ENCODE measurements at regions not wholly inside any gene's neighbourhood (a gene's known extent, or its start where the extent isn't known, plus 50 kb on each side); places are given as distances from the start of the nearest gene placed in this dataset.

DNA sequence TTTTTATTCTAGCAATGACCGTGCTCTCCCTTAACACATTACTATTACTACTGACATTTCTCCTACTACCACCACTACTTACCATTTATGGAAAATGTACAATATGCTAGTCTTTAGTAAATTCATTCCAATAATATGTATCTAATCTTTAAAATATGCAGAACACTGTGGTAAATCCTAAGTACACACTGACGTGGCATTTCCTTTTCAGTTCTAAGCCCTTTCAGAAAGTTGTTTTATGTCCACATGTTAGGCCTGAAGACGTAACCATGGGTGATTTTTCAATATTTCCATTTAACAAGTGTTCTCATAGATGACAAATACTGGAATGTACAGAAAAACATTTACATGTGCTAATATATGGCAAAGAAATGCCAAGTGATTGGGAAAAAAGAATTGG lies 268.6 kb upstream of the SLIT2 start:
- ATAC-seq (no peak), FAIRE-seq (no peak), DNase-seq (no peak)
- no peaks in the 10 kb centered on the region for H3K27me3 ChIP-seq
- H3K36me3 ChIP-seq = no peaks in the 10 kb centered on the region
- no peak overlapping the region for H3K27ac ChIP-seq
- TF ChIP-seq, protein P1, sequence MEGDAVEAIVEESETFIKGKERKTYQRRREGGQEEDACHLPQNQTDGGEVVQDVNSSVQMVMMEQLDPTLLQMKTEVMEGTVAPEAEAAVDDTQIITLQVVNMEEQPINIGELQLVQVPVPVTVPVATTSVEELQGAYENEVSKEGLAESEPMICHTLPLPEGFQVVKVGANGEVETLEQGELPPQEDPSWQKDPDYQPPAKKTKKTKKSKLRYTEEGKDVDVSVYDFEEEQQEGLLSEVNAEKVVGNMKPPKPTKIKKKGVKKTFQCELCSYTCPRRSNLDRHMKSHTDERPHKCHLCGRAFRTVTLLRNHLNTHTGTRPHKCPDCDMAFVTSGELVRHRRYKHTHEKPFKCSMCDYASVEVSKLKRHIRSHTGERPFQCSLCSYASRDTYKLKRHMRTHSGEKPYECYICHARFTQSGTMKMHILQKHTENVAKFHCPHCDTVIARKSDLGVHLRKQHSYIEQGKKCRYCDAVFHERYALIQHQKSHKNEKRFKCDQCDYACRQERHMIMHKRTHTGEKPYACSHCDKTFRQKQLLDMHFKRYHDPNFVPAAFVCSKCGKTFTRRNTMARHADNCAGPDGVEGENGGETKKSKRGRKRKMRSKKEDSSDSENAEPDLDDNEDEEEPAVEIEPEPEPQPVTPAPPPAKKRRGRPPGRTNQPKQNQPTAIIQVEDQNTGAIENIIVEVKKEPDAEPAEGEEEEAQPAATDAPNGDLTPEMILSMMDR (IDR thresholded peaks at IDR 0.05) = no peak
- no peaks in the 10 kb centered on the region for H3K4me1 ChIP-seq
- no peaks in the 10 kb centered on the region for H3K9me3 ChIP-seq
- WGBS, 2 donors = 67 to 72% methylated on average over 3 of the region's 3 CpGs
- intact Hi-C loops (cut with DNase I) = no loop called here
- no peak overlapping the region for H3K4me3 ChIP-seq

GRCh38 chr4:19982556-19982955 lies 269.1 kb upstream of the SLIT2 start:
- no peaks in the 10 kb centered on the region for H3K4me1 ChIP-seq
- ATAC-seq = no peak
- no peak overlapping the region for H3K4me3 ChIP-seq
- H3K27me3 ChIP-seq = no peaks in the 10 kb centered on the region
- H3K9me3 ChIP-seq = no peaks in the 10 kb centered on the region
- intact Hi-C loops (cut with DNase I) = no loop called here
- WGBS, 2 donors = 52 to 64% methylated on average over 3 of the region's 3 CpGs
- no peak for FAIRE-seq
- no peak for DNase-seq
- TF ChIP-seq, protein P1 (IDR thresholded peaks at IDR 0.05) = no peak
- no peak overlapping the region for H3K27ac ChIP-seq
- no peaks in the 10 kb centered on the region for H3K36me3 ChIP-seq

DNA sequence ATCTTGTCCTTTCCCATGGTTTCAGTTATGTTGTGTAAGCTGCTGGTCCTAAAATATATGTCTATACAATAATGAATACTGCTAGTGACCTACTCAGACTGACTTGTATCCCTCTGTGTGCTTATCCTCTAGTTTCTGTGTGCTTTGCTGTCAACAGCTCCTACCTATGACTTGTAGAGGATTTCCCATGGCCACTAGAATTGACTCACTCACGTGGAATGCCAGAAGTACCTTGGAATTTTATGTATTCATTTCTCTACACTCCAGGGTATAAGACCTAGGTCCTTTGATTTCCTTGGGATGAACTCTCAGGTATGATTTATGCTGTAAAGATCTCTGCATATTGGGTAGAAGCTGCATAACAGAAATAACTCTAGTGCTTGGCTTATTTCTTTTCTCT lies 279.9 kb upstream of the SLIT2 start:
- no peaks in the 10 kb centered on the region for H3K4me1 ChIP-seq
- no peak overlapping the region for H3K4me3 ChIP-seq
- H3K9me3 ChIP-seq = no peaks in the 10 kb centered on the region
- no peaks in the 10 kb centered on the region for H3K27me3 ChIP-seq
- intact Hi-C loops (cut with DNase I) = no loop called here
- DNase-seq = no peak
- no peak for FAIRE-seq
- H3K27ac ChIP-seq = no peak overlapping the region
- no peak for ATAC-seq
- TF ChIP-seq, protein P1 (IDR thresholded peaks at IDR 0.05) = no peak
- H3K36me3 ChIP-seq = no peaks in the 10 kb centered on the region
- WGBS, 2 donors = 50 to 69% methylated on average over 1 of the region's 1 CpG

DNA sequence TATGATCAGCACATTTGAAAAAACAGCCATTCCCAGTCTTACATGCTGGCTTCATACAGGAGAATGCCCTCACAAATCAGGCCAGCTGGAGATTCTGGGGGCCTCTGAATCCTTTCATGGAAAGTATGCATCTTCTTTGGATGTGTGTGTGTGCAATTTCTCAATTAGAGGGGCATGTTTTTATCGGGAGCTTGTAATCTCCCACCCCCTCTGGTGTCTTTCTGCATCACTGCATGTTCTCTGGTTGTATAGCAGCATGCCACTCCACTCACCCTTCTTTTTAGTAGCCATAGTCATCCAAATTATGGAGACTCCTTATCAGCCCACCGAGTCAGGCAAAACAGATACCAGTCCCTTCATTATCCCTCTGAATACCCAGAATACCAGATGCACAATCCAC lies 282.2 kb upstream of the SLIT2 start:
- TF ChIP-seq, protein P1 (IDR thresholded peaks at IDR 0.05) = no peak
- H3K4me1 ChIP-seq = no peaks in the 10 kb centered on the region
- H3K9me3 ChIP-seq = no peaks in the 10 kb centered on the region
- no peak for FAIRE-seq
- intact Hi-C loops (cut with DNase I) = no loop called here
- H3K27ac ChIP-seq = no peak overlapping the region
- DNase-seq = no peak
- ATAC-seq = no peak
- H3K27me3 ChIP-seq = no peaks in the 10 kb centered on the region
- no peak overlapping the region for H3K4me3 ChIP-seq
- 49 to 60% methylated on average over 2 of the region's 2 CpGs for WGBS, 2 donors
- H3K36me3 ChIP-seq = no peaks in the 10 kb centered on the region

DNA sequence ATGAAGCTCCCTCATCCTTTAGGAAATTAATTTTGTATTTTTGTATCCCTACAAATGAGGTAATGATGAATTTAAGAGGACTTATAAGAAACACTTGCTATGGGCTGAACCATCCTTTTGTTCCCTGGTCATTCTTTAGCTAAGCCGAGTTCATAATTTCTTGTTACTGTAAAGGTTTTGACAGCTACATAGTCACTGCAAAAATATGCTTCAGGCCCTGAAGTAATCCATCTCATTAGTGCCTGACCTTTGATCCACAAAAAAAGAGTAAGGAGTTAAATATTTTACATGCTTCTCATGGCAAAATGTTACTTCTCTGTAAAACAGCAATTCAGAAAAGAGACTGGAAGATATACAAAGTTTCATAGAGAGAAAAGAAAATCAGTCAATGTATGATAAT lies 290.6 kb upstream of the SLIT2 start:
- no peaks in the 10 kb centered on the region for H3K36me3 ChIP-seq
- TF ChIP-seq, protein P1 (IDR thresholded peaks at IDR 0.05) = no peak
- H3K4me1 ChIP-seq = no peaks in the 10 kb centered on the region
- H3K9me3 ChIP-seq = no peaks in the 10 kb centered on the region
- 24 to 27% methylated on average over 1 of the region's 1 CpG for WGBS, 2 donors
- H3K27me3 ChIP-seq = no peaks in the 10 kb centered on the region
- H3K27ac ChIP-seq = no peak overlapping the region
- intact Hi-C loops (cut with DNase I) = no loop called here
- ATAC-seq (no peak), DNase-seq (no peak), FAIRE-seq (no peak)
- H3K4me3 ChIP-seq = no peak overlapping the region
